OCI-LY7 (cell line): ENCODE measurements at regions not wholly inside any gene's neighbourhood (a gene's known extent, or its start where the extent isn't known, plus 50 kb on each side); places are given as distances from the start of the nearest gene placed in this dataset.

Experiments
- CTCF ChIP-seq: fragments of 200-600 bp; sonication (generic); conservative IDR thresholded peaks from 2 replicates; pipeline ENCODE4 v1.5.1; 2014; ENCODE audit warnings: mild to moderate bottlenecking, antibody characterized with exemption, low read length, moderate library complexity, mixed read lengths
- EZH2phosphoT487 ChIP-seq: fragments of 200-600 bp; sonication (generic); IDR thresholded peaks from 2 replicates; pipeline ENCODE4 v1.6.1; 2018; ENCODE audit warnings: low read depth, borderline replicate concordance, mild to moderate bottlenecking, mixed run types, antibody characterized with exemption, low read length, moderate library complexity, mixed read lengths

- no peak for TF ChIP-seq CTCF
- TF ChIP-seq EZH2phosphoT487 = no peak
These were observed 244.1 kb upstream of the PODXL start for GRCh38 chr7:131800531-131800930.
